ENCODE measurements at regions not wholly inside any gene's neighbourhood (a gene's known extent, or its start where the extent isn't known, plus 50 kb on each side); places are given as distances from the start of the nearest gene placed in this dataset.
A peak's percentile ranks its signal among the peaks of the same experiment; 100 is the strongest.
"Not testable (repeated sequence)": the region's sequence is repeated elsewhere in the genome, so short reads cannot be mapped to it uniquely, and the experiment has no call there.

- no peak for DNase-seq
Observed at GRCh38 chr11:47928426-47928825, 51.9 kb upstream of the PTPRJ start.

- DNase-seq = no peak
Observed at GRCh38 chr11:47924184-47924691, 56.1 kb upstream of the PTPRJ start.

GRCh38 chr11:47923667-47924066, 56.7 kb upstream of the PTPRJ start:
- DNase-seq = no peak

GRCh38 chr11:47921080-47921555, 59.2 kb upstream of the PTPRJ start:
- DNase-seq = not testable (repeated sequence)

DNA sequence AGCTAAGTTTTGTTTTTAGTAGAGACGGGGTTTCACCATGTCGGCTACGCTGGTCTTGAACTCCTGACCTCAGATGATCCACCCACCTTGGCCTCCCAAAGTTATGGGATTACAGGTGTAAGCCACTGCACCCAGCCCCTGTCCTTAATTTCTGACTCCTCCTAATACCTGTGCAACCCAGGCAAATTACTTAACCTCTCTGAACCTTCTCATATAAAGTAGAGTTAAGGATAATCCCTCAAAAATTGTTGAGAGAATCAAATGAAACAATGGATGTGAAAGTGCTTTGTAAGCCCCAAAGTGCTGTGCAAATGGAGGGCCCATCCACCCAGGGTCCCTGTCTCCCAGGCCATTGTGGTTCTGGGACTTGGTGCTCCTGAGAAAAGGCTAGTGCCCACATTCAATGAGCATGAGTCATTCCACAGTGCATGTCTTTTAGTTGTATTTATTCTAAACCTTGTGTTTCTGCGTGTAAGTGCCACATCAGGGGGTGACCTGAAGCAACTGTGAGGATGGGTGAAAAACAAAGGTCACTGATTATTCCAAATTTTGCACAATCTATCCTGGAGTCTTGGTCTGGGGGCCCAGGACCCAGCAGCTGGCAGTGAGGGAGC, 61.4 kb upstream of the PTPRJ start:
- DNase-seq = no peak

- no peak for DNase-seq
Observed at GRCh38 chr11:47918370-47918690, 62.0 kb upstream of the PTPRJ start.

DNA sequence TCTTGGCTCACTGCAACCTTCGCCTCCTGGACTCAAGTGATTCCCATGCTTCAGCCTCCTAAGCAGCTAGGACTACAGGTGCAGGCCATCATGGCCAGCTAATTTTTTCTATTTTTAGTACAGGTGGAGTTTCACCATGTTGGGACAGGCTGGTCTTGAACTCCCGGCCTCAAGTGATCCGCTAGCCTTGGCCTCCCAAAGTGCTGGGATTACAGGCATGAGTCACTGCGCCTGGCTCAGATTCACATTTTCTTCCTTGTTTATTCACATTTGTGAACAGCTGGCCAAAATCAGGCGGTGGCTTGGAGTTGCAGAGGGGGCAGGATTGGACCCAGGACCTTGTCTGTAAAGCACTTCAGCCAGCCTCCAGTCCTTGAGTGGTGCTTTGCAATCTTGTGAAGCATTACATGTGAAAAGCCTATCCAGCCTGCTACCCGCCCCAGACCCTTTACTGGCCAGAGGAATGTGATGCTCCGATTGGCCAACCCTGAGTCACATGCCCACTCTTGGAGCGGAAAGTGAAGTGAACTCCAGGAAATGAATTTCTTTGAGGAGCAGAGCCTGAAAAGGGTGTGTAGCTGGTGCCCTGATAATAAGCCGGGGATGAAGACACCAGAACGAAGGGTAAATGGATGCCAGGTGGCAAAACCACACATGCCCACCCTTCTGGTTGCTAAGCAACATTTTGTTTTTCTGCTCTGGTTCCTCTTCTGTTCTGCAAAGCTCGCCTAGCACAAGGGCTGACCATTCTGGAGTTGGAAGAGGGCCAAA, 62.6 kb upstream of the PTPRJ start:
- no peak for DNase-seq

GRCh38 chr11:47916361-47916841, 64.0 kb upstream of the PTPRJ start:
- no peak for DNase-seq

- DNase-seq = no peak
Observed at GRCh38 chr11:47915783-47916182, 64.6 kb upstream of the PTPRJ start.

DNA sequence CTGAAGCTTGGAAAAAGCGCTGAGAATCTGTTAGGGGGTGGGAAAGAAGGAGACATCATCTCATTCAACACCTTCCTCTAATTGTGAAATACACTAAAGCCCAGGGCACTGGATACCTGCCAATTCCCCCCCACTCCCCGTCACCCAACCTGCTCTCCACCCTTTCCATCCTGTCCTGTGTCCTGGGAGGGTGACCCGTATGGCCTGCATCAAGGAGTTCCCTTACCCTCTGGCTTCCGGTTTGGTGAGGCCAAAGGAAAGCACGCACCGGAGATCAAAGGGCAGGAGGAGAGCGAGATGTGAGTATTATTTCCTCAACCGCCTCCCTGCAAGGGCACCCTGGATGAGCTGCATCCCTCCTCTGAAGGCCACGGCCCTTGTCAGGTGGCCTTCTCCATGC, 65.0 kb upstream of the PTPRJ start:
- DNase-seq = peak; percentile 56

GRCh38 chr11:47914743-47915142, 65.6 kb upstream of the PTPRJ start:
- DNase-seq = no peak

DNA sequence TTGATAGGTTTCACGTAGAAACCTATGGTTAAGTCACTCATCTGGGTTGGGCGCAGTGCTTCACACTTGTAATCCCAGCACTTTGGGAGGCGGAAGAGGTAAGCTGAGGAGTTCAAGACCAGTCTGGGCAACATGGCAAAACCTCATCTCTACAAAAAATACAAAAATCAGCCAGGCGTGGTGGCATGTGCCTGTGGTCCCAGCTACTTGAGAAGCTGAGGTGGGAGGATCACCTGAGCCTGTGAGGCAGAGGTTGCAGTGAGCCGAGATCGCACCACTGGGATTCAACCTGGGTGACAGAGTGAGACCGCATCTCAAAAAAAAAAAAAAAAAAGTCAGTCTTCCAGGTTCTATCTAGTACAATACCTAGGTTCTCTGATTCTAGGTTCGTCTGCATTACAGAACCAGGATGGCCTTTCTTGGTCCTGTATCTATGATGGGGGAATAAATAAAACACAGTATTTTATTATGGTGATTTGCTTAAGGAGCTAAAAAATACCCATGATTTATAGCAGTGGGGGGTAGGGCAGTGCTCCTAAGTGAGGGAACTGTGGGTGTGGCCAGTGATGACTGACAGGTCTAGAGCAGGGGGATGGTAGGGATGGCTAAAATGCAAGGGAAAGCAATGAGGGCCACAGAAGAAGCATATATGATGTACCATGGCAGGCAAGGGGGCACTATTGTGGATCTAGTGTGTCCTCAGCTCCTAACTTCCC, 65.5 kb upstream of the NUP160 start:
- no peak for DNase-seq

- DNase-seq = no peak
Observed at GRCh38 chr11:47912843-47913437, 64.8 kb upstream of the NUP160 start.

GRCh38 chr11:47911149-47911548, 63.0 kb upstream of the NUP160 start:
- no peak for DNase-seq

DNA sequence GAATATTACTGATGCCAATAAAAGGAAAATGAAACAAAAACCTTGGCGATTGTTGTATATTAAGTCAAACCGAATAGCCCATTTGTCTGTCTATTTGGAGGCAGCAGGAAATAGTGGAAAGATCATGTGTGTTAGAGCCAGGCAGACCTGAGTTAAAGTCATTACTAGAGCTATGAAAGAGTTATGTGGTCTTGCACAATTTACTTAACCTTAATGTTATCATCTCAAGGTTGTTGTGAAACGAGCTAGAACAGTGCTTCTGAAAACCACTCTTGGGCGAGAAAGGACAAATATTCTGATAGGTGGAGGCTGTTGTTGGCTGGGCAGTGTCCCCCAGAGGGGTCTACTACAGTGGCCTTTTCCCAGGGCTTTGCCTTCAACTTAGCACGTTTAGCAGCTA, 60.0 kb upstream of the NUP160 start:
- DNase-seq = no peak

- DNase-seq = no peak
Observed at GRCh38 chr11:47907499-47907898, 59.3 kb upstream of the NUP160 start.

DNA sequence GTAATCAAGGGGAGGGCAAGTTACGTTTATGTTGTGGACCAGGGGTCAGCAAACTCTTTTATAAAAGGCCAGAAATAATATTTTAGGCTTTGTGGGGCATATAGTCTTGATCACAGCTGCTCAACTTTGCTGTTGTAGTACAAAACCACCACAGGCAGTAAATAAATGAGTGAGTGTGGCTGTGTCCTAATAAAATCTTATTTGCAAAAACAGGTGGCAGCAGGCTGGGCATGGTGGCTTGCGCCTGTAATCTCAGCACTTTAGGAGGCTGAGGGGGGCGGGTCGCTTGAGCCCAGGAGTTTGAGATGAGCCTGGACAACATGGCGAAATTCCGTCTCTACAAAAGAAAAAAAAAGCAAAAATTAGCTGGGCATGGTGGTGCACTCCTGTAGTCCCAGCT, 57.9 kb upstream of the NUP160 start:
- DNase-seq = no peak

GRCh38 chr11:47905358-47906059, 57.4 kb upstream of the NUP160 start:
- no peak for DNase-seq

DNA sequence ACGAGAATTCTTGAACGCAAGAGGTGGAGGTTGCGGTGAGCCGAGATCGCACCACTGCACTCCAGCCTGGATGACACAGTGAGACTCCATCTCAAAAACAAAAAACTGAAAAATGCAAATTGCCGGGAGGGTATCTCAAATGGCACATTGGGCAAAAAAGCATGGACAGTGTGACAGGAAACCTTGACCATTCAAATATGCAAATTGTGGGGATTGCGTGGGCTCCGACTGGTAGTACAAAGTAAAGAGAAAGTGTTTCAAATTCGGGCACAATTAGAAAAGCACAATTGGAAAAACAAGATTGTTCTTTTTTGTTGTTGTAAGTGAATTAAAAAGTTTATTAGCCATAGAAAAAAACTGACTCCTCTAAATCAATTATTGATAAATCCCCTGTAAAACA, 56.7 kb upstream of the NUP160 start:
- DNase-seq = no peak

DNA sequence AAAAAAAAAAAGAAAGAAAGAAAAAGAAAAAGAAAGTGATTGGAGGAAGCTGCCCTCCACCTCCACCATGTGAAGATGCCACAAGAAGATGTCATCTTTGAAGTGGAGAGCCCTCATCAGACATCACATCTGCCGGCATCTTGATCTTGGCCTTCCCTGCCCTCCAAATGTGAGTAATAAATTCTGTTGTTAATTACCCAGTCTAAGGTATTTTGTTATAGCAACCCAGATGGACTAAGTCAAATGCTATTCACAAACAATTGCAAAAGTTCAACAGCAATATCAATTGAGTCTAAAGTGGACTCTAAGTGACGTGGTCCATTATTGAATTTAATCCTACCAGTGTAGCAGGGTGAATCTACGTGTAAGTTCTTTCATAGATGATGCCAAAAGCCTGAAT, 55.9 kb upstream of the NUP160 start:
- DNase-seq = no peak

DNA sequence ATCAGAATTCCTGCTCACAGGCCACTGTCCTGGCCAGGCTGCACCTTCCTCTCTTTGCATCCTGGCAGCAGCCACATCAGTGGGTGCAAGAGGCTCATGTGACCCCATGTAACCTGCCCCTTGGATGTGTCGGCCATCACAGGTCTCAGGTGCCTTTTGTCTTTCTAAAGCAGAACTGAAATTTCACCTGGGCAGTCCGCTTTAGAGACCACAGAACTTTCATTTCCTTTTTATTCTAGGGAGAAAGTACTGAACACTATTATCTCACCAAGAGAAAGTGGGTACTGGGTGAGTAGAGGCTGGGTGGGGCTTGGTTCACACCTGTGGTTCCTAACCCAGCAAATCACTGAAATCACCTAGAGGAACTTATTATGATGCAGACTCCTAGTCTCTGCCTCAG, 51.7 kb upstream of the NUP160 start:
- no peak for DNase-seq

All from CD4-positive, alpha-beta T cell treated with Interleukin-17A for 4 hours (primary cell).